ENCODE measurements at regions not wholly inside any gene's neighbourhood (a gene's known extent, or its start where the extent isn't known, plus 50 kb on each side); places are given as distances from the start of the nearest gene placed in this dataset.

DNA sequence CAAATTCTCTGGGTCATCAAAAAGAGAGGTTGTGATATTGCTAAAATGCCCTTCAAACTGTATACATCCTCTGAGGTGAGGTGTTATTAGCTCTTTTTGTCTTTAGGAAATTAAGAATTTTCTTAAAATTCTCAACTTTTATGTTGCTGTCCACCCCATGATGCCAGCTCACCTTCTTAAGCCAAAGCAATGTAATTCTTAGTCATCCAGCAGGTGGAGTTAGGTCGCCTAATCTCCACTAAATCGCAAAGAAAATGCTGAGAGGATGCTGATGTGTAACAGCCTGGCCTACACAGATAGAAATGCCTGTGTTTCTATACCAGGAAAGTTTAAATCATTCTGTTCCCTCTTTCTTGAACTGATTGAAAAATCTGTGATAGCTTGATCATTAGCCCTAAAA, 770.2 kb upstream of the ALCAM start:
- no peaks in the 10 kb centered on the region for H3K9me2 ChIP-seq (ENCODE audit: insufficient read depth, low read length)
- no peaks in the 10 kb centered on the region for H4K20me1 ChIP-seq (ENCODE audit: insufficient read depth)
- no peaks in the 10 kb centered on the region for H3F3A ChIP-seq (ENCODE audit: insufficient read depth, low read length, poor library complexity, severe bottlenecking)
- no peak overlapping the region for H3K4me2 ChIP-seq (ENCODE audit: low read length)
- no peaks in the 10 kb centered on the region for H3K9me3 ChIP-seq (ENCODE audit: low read length)
- TF ChIP-seq, protein P1, sequence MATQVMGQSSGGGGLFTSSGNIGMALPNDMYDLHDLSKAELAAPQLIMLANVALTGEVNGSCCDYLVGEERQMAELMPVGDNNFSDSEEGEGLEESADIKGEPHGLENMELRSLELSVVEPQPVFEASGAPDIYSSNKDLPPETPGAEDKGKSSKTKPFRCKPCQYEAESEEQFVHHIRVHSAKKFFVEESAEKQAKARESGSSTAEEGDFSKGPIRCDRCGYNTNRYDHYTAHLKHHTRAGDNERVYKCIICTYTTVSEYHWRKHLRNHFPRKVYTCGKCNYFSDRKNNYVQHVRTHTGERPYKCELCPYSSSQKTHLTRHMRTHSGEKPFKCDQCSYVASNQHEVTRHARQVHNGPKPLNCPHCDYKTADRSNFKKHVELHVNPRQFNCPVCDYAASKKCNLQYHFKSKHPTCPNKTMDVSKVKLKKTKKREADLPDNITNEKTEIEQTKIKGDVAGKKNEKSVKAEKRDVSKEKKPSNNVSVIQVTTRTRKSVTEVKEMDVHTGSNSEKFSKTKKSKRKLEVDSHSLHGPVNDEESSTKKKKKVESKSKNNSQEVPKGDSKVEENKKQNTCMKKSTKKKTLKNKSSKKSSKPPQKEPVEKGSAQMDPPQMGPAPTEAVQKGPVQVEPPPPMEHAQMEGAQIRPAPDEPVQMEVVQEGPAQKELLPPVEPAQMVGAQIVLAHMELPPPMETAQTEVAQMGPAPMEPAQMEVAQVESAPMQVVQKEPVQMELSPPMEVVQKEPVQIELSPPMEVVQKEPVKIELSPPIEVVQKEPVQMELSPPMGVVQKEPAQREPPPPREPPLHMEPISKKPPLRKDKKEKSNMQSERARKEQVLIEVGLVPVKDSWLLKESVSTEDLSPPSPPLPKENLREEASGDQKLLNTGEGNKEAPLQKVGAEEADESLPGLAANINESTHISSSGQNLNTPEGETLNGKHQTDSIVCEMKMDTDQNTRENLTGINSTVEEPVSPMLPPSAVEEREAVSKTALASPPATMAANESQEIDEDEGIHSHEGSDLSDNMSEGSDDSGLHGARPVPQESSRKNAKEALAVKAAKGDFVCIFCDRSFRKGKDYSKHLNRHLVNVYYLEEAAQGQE (IDR thresholded peaks at IDR 0.05; ENCODE audit: borderline replicate concordance), result no peak
- TF ChIP-seq EP300 (conservative IDR thresholded peaks at IDR 0.05; ENCODE audit: poor library complexity, severe bottlenecking) (no peak), EZH2 (IDR thresholded peaks at IDR 0.05; ENCODE audit: borderline replicate concordance, insufficient read depth, low read length, poor library complexity, severe bottlenecking) (no peak), TAF1 (IDR thresholded peaks at IDR 0.05; ENCODE audit: low read depth) (no peak), MXI1 (conservative IDR thresholded peaks at IDR 0.05; ENCODE audit: poor library complexity, severe bottlenecking) (no peak), SMC3 (conservative IDR thresholded peaks at IDR 0.05; ENCODE audit: poor library complexity) (peak; percentile 89), RAD21 (conservative IDR thresholded peaks at IDR 0.05) (peak; percentile 80), POLR2AphosphoS5 (IDR thresholded peaks at IDR 0.05) (no peak)
- TF ChIP-seq, protein P2, sequence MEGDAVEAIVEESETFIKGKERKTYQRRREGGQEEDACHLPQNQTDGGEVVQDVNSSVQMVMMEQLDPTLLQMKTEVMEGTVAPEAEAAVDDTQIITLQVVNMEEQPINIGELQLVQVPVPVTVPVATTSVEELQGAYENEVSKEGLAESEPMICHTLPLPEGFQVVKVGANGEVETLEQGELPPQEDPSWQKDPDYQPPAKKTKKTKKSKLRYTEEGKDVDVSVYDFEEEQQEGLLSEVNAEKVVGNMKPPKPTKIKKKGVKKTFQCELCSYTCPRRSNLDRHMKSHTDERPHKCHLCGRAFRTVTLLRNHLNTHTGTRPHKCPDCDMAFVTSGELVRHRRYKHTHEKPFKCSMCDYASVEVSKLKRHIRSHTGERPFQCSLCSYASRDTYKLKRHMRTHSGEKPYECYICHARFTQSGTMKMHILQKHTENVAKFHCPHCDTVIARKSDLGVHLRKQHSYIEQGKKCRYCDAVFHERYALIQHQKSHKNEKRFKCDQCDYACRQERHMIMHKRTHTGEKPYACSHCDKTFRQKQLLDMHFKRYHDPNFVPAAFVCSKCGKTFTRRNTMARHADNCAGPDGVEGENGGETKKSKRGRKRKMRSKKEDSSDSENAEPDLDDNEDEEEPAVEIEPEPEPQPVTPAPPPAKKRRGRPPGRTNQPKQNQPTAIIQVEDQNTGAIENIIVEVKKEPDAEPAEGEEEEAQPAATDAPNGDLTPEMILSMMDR (IDR thresholded peaks at IDR 0.05; ENCODE audit: poor library complexity, severe bottlenecking), result peak; percentile 79
- H3K27me3 ChIP-seq (ENCODE audit: insufficient read depth, low read depth, low read length), result no peaks in the 10 kb centered on the region
- no peak overlapping the region for H2AFZ ChIP-seq (ENCODE audit: low read depth, low read length)
- H3K4me3 ChIP-seq (ENCODE audit: low read length), result no peak overlapping the region
- H3K27ac ChIP-seq (ENCODE audit: low read length), result no peak overlapping the region
- no peaks in the 10 kb centered on the region for H3K36me3 ChIP-seq (ENCODE audit: insufficient read depth, low read length)
- no peaks in the 10 kb centered on the region for H3K79me2 ChIP-seq (replicated peaks; ENCODE audit: insufficient read depth, low read length)
- H3K9ac ChIP-seq (ENCODE audit: low read length), result no peak overlapping the region

DNA sequence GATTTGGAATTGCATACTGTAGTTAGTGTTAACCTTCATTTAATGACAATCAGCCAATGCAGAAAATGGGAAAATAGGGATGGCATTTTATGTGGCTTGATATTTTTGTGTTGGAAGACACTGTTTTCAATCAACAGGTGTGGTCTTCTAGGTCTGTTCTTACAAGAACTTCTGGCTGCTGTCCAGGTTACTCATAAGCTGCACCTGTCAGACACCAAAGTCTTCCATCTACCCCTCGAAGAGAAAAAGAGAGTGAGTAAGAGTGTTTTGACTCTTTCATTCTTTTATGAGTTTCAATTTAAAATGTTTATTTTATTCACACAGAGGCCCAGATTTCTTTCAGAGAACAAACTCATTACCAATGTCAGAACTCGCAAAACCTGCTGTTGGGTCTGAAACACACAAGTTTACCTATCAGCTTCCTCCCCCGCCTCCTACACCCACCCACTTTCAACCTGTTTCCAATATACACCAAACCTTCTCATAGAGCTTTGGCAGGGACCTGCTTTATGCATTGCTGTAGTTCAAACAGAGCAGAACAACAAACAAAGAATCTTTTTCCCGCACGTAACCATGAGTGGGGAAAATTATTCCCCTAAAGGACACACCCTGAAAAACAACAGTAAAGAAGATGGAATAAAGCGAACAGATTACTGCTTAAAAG, 767.7 kb upstream of the ALCAM start:
- Histone ChIP-seq H3K9me3 (ENCODE audit: low read length) (no peaks in the 10 kb centered on the region), H4K20me1 (ENCODE audit: insufficient read depth) (no peaks in the 10 kb centered on the region), H3F3A (ENCODE audit: insufficient read depth, low read length, poor library complexity, severe bottlenecking) (no peaks in the 10 kb centered on the region), H2AFZ (ENCODE audit: low read depth, low read length) (no peak overlapping the region), H3K4me3 (ENCODE audit: low read length) (no peak overlapping the region), H3K9me2 (ENCODE audit: insufficient read depth, low read length) (no peaks in the 10 kb centered on the region), H3K4me2 (ENCODE audit: low read length) (no peak overlapping the region), H3K27me3 (ENCODE audit: insufficient read depth, low read depth, low read length) (no peaks in the 10 kb centered on the region), H3K79me2 (replicated peaks; ENCODE audit: insufficient read depth, low read length) (no peaks in the 10 kb centered on the region), H3K9ac (ENCODE audit: low read length) (no peak overlapping the region), H3K27ac (ENCODE audit: low read length) (no peak overlapping the region), H3K36me3 (ENCODE audit: insufficient read depth, low read length) (no peaks in the 10 kb centered on the region)
- TF ChIP-seq TAF1 (IDR thresholded peaks at IDR 0.05; ENCODE audit: low read depth), result no peak
- TF ChIP-seq, protein P2 (IDR thresholded peaks at IDR 0.05; ENCODE audit: poor library complexity, severe bottlenecking), result no peak
- no peak for TF ChIP-seq RAD21 (conservative IDR thresholded peaks at IDR 0.05)
- TF ChIP-seq EP300 (conservative IDR thresholded peaks at IDR 0.05; ENCODE audit: poor library complexity, severe bottlenecking), result no peak
- TF ChIP-seq, protein P1 (IDR thresholded peaks at IDR 0.05; ENCODE audit: borderline replicate concordance), result no peak
- TF ChIP-seq MXI1 (conservative IDR thresholded peaks at IDR 0.05; ENCODE audit: poor library complexity, severe bottlenecking), result no peak
